ENCODE measurements at regions not wholly inside any gene's neighbourhood (a gene's known extent, or its start where the extent isn't known, plus 50 kb on each side); places are given as distances from the start of the nearest gene placed in this dataset.

GRCh38 chr2:8511868-8512612, 169.8 kb upstream of the ID2 start (continued):
- TF ChIP-seq NR4A1 (CRISPR knock-in tag; IDR thresholded peaks at IDR 0.05) (no peak), NR4A1 (tag; IDR thresholded peaks at IDR 0.05) (no peak), GATAD2B (IDR thresholded peaks at IDR 0.05; ENCODE audit: borderline replicate concordance) (no peak), HMG20A (CRISPR knock-in tag; conservative IDR thresholded peaks at IDR 0.05) (no peak), RBBP5 (IDR thresholded peaks at IDR 0.05; ENCODE audit: borderline replicate concordance, insufficient read depth, low read length, poor library complexity, severe bottlenecking) (no peak), ZNF3 (CRISPR knock-in tag; IDR thresholded peaks at IDR 0.05) (no peak), CGGBP1 (CRISPR knock-in tag; IDR thresholded peaks at IDR 0.05) (no peak), CAMTA2 (CRISPR knock-in tag; conservative IDR thresholded peaks at IDR 0.05) (no peak), ZNF143 (CRISPR knock-in tag; IDR thresholded peaks at IDR 0.05) (no peak), HNRNPL (IDR thresholded peaks at IDR 0.05; ENCODE audit: low read depth, low read length) (no peak), TCF3 (CRISPR knock-in tag; IDR thresholded peaks at IDR 0.05) (peak; percentile 79), ZNF785 (CRISPR knock-in tag; IDR thresholded peaks at IDR 0.05) (no peak), PML (IDR thresholded peaks at IDR 0.05; ENCODE audit: low read length) (no peak), MAFK (IDR thresholded peaks at IDR 0.05; ENCODE audit: low read length) (no peak), ZBTB7A (IDR thresholded peaks at IDR 0.05; ENCODE audit: borderline replicate concordance, control insufficient read depth, low read depth, low read length) (no peak), ARID3B (CRISPR knock-in tag; IDR thresholded peaks at IDR 0.05; ENCODE audit: borderline replicate concordance) (no peak), AFF4 (CRISPR knock-in tag; IDR thresholded peaks at IDR 0.05) (no peak), CREM (IDR thresholded peaks at IDR 0.05; ENCODE audit: low read depth) (peak; percentile 18; the same call in 1 of the 2 replicates), MITF (IDR thresholded peaks at IDR 0.05) (no peak)
- TF ChIP-seq, protein P1, sequence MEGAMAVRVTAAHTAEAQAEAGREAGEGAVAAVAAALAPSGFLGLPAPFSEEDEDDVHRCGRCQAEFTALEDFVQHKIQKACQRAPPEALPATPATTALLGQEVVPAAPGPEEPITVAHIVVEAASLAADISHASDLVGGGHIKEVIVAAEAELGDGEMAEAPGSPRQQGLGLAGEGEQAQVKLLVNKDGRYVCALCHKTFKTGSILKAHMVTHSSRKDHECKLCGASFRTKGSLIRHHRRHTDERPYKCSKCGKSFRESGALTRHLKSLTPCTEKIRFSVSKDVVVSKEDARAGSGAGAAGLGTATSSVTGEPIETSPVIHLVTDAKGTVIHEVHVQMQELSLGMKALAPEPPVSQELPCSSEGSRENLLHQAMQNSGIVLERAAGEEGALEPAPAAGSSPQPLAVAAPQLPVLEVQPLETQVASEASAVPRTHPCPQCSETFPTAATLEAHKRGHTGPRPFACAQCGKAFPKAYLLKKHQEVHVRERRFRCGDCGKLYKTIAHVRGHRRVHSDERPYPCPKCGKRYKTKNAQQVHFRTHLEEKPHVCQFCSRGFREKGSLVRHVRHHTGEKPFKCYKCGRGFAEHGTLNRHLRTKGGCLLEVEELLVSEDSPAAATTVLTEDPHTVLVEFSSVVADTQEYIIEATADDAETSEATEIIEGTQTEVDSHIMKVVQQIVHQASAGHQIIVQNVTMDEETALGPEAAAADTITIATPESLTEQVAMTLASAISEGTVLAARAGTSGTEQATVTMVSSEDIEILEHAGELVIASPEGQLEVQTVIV (CRISPR knock-in tag; IDR thresholded peaks at IDR 0.05; ENCODE audit: borderline replicate concordance) = no peak

All from K562 (cell line).